Astrocyte of the spinal cord (primary cell): ENCODE measurements at regions not wholly inside any gene's neighbourhood (a gene's known extent, or its start where the extent isn't known, plus 50 kb on each side); places are given as distances from the start of the nearest gene placed in this dataset.

Experiments
- DNase-seq: peaks from one replicate; pipeline ENCODE4 v3.0.0; 2011; ENCODE audit warnings: low read depth, low spot score
- H3K4me3 ChIP-seq: 2 replicates; pipeline ENCODE4 v1.5.1; 2011; ENCODE audit warnings: low read depth, mild to moderate bottlenecking, low read length, moderate library complexity
- CTCF ChIP-seq: IDR thresholded peaks from 2 replicates; pipeline ENCODE4 v1.5.1; 2012; ENCODE audit warnings: low read depth, mild to moderate bottlenecking, low read length, inconsistent platforms
- in situ Hi-C: cut with HindIII; loops from 2 replicates; pipeline ENCODE4 v1.10.0; 2017; ENCODE audit warnings: low sequenced_read_pairs

- no peak for DNase-seq
- no peak for TF ChIP-seq CTCF
- in situ Hi-C loops, result no loop called here
- no peak overlapping the region for H3K4me3 ChIP-seq
These were observed 767.4 kb upstream of the GHITM start for GRCh38 chr10:83371696-83372490.

- DNase-seq, result peak; percentile 1
- no peak overlapping the region for H3K4me3 ChIP-seq
- in situ Hi-C loops, result no loop called here
- TF ChIP-seq CTCF, result no peak
These were observed 766.7 kb upstream of the GHITM start for GRCh38 chr10:83372646-83373045.

GRCh38 chr10:83373671-83374070, 765.6 kb upstream of the GHITM start:
- in situ Hi-C loops, result no loop called here
- no peak for DNase-seq

GRCh38 chr10:83374741-83375140, 764.6 kb upstream of the GHITM start:
- H3K4me3 ChIP-seq, result no peak overlapping the region
- DNase-seq, result no peak
- TF ChIP-seq CTCF, result no peak
- in situ Hi-C loops, result no loop called here

More at GRCh38 chr10:83373671-83374070, 765.6 kb upstream of the GHITM start:
- no peak overlapping the region for H3K4me3 ChIP-seq
- TF ChIP-seq CTCF, result peak; percentile 23

GRCh38 chr10:83375274-83375673, 764.0 kb upstream of the GHITM start:
- no peak overlapping the region for H3K4me3 ChIP-seq

GRCh38 chr10:83397806-83398205, 741.5 kb upstream of the GHITM start:
- no peak for DNase-seq
- TF ChIP-seq CTCF, result no peak
- in situ Hi-C loops, result no loop called here
- no peak overlapping the region for H3K4me3 ChIP-seq

More at GRCh38 chr10:83375274-83375673, 764.0 kb upstream of the GHITM start:
- in situ Hi-C loops, result no loop called here
- no peak for TF ChIP-seq CTCF
- no peak for DNase-seq
